ENCODE measurements at regions not wholly inside any gene's neighbourhood (a gene's known extent, or its start where the extent isn't known, plus 50 kb on each side); places are given as distances from the start of the nearest gene placed in this dataset.

DNA sequence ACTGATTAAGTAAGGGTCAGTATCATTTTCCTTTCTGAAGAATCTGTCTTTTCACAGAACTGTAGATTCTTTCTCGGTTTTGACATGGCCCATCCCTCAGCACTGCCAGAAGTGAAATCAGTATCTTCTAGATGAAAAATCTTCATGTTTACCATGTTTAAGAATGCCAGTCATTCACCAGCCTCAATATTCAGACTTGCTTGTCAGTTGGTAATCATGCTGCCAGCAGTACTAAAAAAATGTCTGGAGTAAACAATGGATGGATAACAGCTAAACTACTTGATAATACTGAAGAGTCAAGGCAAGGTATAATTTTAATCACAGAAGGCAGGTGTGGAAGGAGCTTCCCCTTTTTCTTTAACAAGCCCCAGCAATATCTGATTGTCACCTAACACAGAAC lies 306.8 kb upstream of the DMAC1 start:
- H3K27me3 ChIP-seq (ENCODE audit: control insufficient read depth in 2 of 2, insufficient read depth in 2 of 2, low read length in 2 of 2) = no peaks in the 10 kb centered on the region
- DNase-seq (ENCODE audit: low read depth, low spot score) = no peak
- H3K4me1 ChIP-seq (ENCODE audit: control insufficient read depth, extremely low read depth, insufficient read depth, low read length) = no peaks in the 10 kb centered on the region
- no peaks in the 10 kb centered on the region for H3K79me2 ChIP-seq (ENCODE audit: control insufficient read depth, insufficient read depth, low read length)
- H3K9me1 ChIP-seq (replicated peaks; ENCODE audit: control insufficient read depth, extremely low read depth, insufficient read depth, low read length) = no peaks in the 10 kb centered on the region
- no peaks in the 10 kb centered on the region for H4K20me1 ChIP-seq (replicated peaks; ENCODE audit: control insufficient read depth, extremely low read depth, insufficient read depth, low read length)
- H3K9me3 ChIP-seq (replicated peaks; ENCODE audit: control insufficient read depth, insufficient read depth, low read length) = no peaks in the 10 kb centered on the region
- no peak overlapping the region for H3K4me2 ChIP-seq (ENCODE audit: insufficient read depth, low read length)
- no TSS peak for BruUV-seq (replicated peaks)
- H3K27ac ChIP-seq (ENCODE audit: insufficient read depth, low read depth, low read length) = no peak overlapping the region
- no peak for FAIRE-seq
- no peak overlapping the region for H2AFZ ChIP-seq (ENCODE audit: low read depth, low read length)
- dilution Hi-C loops (cut with MboI; ENCODE audit: extremely low pct_ligation_motif_present, low sequenced_read_pairs) = no loop called here
- no peak overlapping the region for H3K4me3 ChIP-seq (replicated peaks in 1 of 3; ENCODE audit: insufficient read depth in 1 of 3, low read depth in 1 of 3, low read length in 3 of 3)
- intact Hi-C loops (cut with micrococcal nuclease) = no loop called here
- POLR2A ChIA-PET = no interaction called here
- H3K9ac ChIP-seq (replicated peaks; ENCODE audit: extremely low read depth, insufficient read depth, low read length) = no peak overlapping the region
- CTCF ChIA-PET = no interaction called here
- no peaks in the 10 kb centered on the region for H3K36me3 ChIP-seq (ENCODE audit: control insufficient read depth in 2 of 2, extremely low read depth in 1 of 2, insufficient read depth in 2 of 2, low read length in 2 of 2)
- no peak for TF ChIP-seq POLR2A (IDR thresholded peaks at IDR 0.05; ENCODE audit: low read depth, low read length)
- no peak for TF ChIP-seq POLR2AphosphoS5 (IDR thresholded peaks at IDR 0.05; ENCODE audit: insufficient read depth, low read depth, low read length)
- TF ChIP-seq JUN (IDR thresholded peaks at IDR 0.05; ENCODE audit: borderline replicate concordance, insufficient read depth, insufficient read length, low read depth) = no peak
- TF ChIP-seq, protein P1, sequence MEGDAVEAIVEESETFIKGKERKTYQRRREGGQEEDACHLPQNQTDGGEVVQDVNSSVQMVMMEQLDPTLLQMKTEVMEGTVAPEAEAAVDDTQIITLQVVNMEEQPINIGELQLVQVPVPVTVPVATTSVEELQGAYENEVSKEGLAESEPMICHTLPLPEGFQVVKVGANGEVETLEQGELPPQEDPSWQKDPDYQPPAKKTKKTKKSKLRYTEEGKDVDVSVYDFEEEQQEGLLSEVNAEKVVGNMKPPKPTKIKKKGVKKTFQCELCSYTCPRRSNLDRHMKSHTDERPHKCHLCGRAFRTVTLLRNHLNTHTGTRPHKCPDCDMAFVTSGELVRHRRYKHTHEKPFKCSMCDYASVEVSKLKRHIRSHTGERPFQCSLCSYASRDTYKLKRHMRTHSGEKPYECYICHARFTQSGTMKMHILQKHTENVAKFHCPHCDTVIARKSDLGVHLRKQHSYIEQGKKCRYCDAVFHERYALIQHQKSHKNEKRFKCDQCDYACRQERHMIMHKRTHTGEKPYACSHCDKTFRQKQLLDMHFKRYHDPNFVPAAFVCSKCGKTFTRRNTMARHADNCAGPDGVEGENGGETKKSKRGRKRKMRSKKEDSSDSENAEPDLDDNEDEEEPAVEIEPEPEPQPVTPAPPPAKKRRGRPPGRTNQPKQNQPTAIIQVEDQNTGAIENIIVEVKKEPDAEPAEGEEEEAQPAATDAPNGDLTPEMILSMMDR (IDR thresholded peaks at IDR 0.05; ENCODE audit: extremely low read depth in 1 of 2, insufficient read depth in 1 of 2, low read depth in 1 of 2, low read length in 2 of 2) = no peak
- no peak for TF ChIP-seq FOS (IDR thresholded peaks at IDR 0.05; ENCODE audit: borderline replicate concordance, insufficient read depth, low read length)
- no peak for TF ChIP-seq MYC (IDR thresholded peaks at IDR 0.05; ENCODE audit: low read depth, low read length)
- TF ChIP-seq GATA2 (IDR thresholded peaks at IDR 0.05; ENCODE audit: insufficient read depth, insufficient read length, low read depth, low read length) = no peak
- TF ChIP-seq, protein P2, sequence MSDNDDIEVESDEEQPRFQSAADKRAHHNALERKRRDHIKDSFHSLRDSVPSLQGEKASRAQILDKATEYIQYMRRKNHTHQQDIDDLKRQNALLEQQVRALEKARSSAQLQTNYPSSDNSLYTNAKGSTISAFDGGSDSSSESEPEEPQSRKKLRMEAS (IDR thresholded peaks at IDR 0.05; ENCODE audit: insufficient read depth, insufficient read length) = no peak
- no peak for TF ChIP-seq EZH2 (IDR thresholded peaks at IDR 0.05; ENCODE audit: borderline replicate concordance, low read depth, low read length, severe bottlenecking)

Data from endothelial cell of umbilical vein (primary cell).